Spleen (tissue), 7 donors: ENCODE measurements at regions not wholly inside any gene's neighbourhood (a gene's known extent, or its start where the extent isn't known, plus 50 kb on each side); places are given as distances from the start of the nearest gene placed in this dataset.

Experiments used
- CTCF ChIP-seq, 11 experiments: fragments of 200-600 bp in 7 of 11; fragments of 450-650 bp in 4 of 11; sonication (generic) in 4 of 11; IDR thresholded peaks in 8 of 11; conservative IDR thresholded peaks in 3 of 11; 1 replicate in 7 of 11; 2 replicates in 4 of 11; pipeline versions ENCODE4 v1.4.0 to v1.8.0; 2016 to 2021; ENCODE audit warnings: antibody characterized with exemption in 11 of 11, inconsistent platforms in 4 of 11, mild to moderate bottlenecking in 1 of 11
- POLR2A ChIP-seq, 3 donors: fragments of 450-650 bp; IDR thresholded peaks; one replicate each; pipeline ENCODE4 v1.5.1; 2017; ENCODE audit warnings: antibody characterized with exemption in 3 of 3, mild to moderate bottlenecking in 1 of 3
- donor health status: DM: no; HTN: no; CAD: no; lungs with moderate emphysema.
- donor health status: DM: no; HTN: no; CAD: no.
- donor health status: DM: no; HTN: no; CAD: no.

GRCh38 chr10:117860135-117860534 lies 186.6 kb downstream of the RAB11FIP2 start:
- no peak for TF ChIP-seq CTCF (IDR thresholded peaks at IDR 0.05 in 8 of 11, conservative IDR thresholded peaks at IDR 0.05 in 3 of 11)
- no peak for TF ChIP-seq POLR2A (IDR thresholded peaks at IDR 0.05)
